ENCODE measurements at regions not wholly inside any gene's neighbourhood (a gene's known extent, or its start where the extent isn't known, plus 50 kb on each side); places are given as distances from the start of the nearest gene placed in this dataset.
"Not testable (repeated sequence)": the region's sequence is repeated elsewhere in the genome, so short reads cannot be mapped to it uniquely, and the experiment has no call there.

DNA sequence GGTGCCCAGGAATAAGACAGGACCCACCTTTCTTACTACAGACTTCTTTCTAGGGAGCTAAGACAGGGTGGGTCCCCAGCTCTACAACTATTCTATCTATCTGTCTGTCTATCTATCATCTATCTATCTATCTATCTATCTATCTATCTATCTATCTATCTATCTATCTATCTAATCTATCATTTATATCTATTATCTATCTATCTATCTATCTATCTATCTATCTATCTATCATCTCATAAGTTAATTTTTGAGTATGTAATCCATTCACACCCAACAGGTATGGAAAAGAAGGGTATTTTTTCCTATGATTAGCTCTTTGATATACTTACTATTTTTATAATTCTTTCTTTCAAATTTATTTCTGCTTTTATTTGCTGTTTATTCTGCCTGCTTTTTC lies 55.9 kb downstream of the BAMBI start:
- no peak for DNase-seq

GRCh38 chr10:28733647-28734046 lies 56.3 kb downstream of the BAMBI start:
- no peak for DNase-seq

GRCh38 chr10:28734938-28735759 lies 57.8 kb downstream of the BAMBI start:
- no peak for DNase-seq

DNA sequence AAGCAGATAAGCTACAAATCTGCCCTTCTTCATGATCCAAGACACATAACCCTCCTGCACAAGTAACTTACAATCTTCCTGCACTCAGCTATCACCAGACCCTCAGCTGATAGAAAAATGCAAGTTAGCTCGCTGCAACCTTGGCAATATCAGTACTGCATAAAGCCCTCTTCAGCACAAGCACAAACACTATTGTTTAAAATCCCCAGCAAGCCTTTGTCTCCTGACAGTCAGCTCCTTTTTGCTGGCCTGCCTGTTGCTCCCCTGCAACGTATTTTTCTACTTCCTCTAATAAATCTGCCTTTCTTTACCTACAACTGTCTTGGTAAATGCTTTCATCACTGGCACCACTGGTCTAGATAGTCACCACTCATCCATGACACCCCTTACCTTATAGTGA lies 59.8 kb downstream of the BAMBI start:
- DNase-seq: no peak

GRCh38 chr10:28738200-28738599 lies 60.9 kb downstream of the BAMBI start:
- DNase-seq: no peak

GRCh38 chr10:28743576-28743975 lies 66.3 kb downstream of the BAMBI start:
- no peak for DNase-seq

DNA sequence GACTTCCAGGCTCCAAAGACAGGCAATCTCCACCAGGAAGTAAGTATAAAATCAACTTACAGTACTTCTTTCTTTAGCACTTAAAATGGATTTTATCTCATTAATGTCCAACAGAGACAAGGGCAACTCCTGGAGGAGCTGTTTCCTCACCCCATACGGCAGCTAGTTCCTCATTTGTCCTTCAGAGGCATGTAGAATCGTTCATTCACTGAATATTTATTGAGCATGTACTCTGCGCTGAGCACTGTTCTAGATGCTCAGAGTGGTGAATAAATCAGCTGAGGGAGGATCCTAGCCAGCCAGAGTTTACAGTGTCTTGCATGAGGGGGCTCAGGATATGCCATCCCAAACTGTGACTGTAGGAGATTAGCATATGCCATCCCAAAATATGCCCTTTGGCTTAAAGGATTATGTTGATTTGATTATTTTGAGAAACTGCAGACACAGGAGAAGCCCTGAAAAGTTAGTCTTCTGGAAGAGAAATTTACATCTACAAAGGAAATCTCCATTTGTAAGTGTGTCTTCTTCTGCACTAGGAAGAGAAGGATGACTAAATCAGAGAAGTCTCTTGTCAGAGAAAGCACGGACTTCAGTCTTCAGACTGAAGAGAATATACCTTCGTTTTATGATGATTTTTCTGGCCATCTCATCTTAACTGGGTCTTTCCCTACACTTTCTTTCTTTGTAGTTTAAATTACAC lies 66.9 kb downstream of the BAMBI start:
- DNase-seq: no peak

DNA sequence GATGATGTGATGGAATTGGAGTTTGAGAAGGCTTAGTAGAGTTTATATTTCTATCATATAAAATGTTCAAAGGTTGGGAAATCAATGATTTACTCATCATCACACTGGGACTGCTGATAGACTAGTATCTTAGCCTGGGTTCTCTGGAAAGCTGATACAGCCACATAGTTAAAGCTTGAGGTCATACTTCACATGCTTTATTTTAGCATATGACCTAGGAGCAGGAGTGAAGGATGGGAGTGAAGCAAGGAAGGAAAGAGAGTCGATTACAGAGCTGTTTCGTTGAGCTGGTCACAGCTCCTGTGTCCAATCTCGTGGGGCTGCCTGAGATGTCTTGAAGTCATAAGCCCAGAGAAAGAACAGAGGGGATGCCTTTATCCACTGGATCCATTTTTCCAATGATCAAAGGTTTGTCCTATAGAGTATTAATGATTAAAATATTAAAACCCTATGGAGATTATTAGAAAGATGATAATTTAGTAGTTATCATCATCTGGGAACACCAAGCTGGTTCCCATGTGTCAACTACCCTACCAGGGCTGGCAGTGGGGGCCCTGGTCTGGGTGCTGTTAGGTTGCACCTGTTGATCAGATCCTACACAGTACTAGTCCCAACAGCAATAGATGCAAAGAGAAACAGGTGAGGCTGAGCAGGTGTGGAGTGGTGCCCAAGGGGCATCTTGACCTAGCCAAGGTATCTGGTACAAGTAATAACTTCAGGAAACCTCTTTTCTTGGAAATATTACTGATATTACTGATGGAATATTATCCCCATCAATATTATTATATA lies 77.8 kb downstream of the BAMBI start:
- DNase-seq: no peak

DNA sequence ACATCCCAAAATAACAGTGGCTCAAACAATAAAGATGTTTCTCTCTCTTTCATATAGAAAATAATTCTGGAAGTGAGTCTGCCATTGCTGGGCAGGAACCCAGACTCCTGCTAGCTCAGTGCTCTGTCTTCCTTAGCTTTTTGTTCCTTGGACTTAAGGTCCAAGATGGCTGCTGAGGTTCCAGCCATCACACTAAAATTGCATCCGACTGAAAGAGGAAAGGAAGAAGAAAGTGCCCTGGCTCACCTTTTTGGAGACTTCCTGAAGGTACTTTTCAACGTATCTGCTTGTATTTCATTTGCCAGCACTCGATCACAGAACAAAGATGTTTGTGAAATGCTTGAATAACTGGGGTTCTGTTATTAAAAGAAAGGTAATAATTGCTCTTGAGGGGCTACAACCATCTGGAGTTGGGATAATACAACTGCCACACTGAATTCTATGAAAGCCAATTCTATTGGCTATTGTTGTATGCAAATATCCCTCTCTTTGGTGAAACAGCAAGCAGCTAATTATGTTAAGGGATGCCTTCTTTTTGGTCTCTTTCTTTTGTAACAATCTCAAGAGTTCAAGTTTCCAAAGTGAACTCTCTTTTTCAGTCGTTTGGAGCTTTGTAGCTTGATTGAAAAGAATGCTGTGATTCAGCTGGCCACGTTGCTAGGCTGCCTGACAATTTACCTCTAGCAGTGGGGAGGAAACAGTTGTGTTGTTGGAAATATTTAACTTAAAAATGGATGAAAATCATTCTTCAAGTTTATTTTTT lies 83.9 kb downstream of the BAMBI start:
- DNase-seq: no peak

DNA sequence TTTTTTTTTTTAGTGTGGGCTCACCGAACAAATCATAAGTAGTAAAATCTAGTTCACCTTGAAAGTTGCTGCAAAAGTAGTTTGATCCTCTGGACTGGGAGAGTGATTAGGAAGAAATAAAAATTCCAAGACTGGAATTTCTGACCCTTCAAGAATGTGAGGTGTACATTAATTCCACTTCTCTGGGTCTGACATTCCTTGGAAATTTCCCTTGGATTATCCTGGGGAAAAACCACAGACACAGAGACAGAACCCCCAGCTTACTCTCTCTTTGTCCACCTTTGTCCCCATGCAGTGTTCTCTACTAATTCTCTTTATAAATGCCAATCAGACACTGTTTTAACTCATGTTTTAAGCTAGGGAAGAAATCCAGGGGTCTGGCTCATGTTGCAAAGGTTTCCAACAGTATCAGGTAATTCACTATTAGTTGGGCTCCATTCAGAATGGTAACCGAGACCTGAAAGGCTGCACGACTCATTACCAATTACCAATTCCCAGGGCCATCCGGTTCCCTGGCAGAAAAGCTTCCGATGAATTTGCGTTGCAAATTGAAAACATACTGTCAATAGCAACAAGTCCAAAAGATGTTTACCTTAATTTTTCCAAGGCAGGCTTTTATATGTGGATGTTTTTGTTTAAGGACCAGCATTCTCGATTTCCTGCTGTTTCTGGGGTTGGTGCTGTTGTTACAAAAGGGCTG lies 86.3 kb downstream of the BAMBI start:
- no peak for DNase-seq

DNA sequence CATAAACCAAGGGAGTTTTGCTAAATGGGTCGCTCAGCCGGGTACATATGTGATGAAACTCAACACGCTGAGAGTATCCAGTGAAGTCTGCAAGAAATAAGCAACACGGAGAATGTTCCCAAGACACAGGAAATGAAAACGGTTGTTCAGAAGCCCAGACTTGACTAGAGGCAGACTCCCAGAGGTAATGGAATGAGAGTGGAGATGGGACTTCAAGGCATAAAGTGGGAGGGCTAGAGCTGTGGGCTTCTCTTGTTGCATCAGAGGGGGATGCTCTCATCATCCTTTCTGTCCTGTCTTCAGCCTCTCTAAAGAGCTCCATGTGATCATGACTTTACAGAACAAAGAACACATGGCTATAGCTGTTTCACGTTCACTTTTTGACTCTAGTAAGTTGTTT lies 88.3 kb downstream of the BAMBI start:
- DNase-seq: no peak

DNA sequence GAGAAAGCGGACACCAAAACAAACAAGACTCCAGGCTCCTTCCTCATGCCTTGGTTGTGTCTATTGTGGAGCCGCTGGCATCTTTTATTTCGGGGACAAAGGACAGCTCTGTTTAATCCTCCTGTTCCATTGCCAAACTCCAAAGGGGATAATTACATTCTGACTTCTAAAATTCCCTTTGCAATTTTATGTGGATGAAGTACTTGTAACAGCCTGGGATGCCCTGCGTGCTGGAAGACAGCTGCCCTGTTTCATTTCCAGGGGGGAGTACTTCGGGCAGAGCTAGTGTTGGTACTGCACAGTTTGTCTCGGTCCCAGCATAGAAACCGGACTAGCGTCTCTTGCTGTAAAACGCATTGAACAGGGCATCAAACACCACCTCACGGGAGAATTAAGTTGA lies 90.9 kb downstream of the BAMBI start:
- DNase-seq: no peak

DNA sequence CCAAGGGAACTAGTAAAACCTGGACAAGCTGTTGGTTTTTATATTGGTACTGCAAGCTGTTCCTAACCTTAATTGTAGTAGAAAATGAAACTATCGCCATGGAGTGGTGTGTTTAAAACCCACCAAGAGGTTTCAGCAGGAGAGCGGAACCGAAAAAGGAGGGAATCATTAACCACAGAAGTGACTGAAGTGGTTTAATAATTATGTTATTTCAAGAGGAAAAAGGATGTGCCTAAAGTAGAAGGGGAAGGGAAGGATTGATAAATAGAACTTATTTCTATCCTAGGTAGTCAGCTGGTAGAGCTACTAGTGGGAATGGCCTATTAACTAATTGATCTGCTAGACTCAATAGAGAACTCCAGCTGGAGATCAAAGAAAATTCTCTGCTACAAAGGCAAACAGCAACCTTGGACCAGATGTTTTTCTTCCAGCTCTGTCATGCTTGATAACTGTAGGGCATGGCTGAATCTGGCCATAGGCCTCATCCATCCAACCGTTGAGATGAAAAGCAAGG lies 91.8 kb downstream of the BAMBI start:
- no peak for DNase-seq

DNA sequence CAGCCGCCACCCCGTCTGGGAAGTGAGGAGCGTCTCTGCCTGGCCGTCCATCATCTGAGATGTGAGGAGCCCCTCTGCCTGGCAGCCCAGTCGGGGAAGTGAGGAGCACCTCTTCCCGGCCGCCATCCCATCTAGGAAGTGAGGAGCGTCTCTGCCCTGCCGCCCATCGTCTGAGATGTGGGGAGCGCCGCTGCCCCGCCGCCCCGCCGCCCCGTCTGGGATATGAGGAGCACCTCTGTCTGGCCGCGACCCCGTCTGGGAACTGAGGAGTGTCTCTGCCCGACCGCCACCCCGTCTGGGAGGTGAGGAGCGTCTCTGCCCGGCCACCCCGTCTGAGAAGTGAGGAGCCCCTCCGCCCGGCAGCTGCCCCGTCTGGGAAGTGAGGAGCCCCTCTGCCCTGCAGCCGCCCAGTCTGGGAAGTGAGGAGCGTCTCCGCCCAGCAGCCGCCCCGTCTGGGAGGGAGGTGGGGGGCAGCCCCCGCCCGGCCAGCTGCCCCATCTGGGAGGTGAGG lies 94.3 kb downstream of the BAMBI start:
- DNase-seq: not testable (repeated sequence)

GRCh38 chr10:28774051-28774995 lies 97.0 kb downstream of the BAMBI start:
- DNase-seq: no peak

- no peak for DNase-seq
Observed at GRCh38 chr10:28775773-28776172, 98.5 kb downstream of the BAMBI start.

DNA sequence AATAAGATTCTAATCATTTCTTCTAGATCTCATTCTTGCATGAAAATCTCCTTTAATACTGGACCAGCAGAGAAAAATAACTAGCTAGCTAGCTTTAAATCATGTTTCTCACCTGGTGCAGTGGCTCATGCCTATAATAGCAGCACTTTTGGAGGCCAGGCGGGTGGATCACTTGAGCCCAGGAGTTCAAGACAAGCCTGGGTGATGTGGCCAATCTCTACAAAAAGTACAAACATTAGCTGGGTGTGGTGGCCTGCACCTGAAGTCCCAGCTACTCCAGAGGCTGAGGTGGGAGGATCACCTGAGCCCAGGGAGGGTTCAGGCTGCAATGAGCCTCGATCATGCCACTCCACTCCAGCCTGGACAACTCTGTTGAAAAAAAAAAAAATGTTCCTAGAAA lies 99.2 kb downstream of the BAMBI start:
- DNase-seq: no peak

- DNase-seq: no peak
Observed at GRCh38 chr10:28777911-28778310, 100.6 kb downstream of the BAMBI start.

DNA sequence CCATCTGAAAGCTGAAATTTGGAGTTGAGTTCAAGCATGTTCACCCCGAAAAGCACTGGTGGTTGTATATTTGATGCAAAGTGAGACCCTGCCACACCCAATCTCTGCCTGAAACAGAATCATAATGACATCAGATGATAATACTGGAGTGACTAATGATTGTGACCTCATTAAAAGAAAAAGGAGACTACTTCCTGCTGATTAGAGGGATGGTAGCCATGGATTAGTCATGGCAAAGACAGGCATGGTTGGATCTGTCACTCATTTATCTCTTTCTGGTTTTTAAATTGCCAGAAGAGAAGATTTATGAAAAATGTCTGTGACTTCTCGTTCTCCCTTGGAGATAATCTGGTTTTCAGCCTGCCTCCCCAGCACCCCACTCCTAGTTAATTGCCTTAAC lies 101.2 kb downstream of the BAMBI start:
- DNase-seq: no peak

DNA sequence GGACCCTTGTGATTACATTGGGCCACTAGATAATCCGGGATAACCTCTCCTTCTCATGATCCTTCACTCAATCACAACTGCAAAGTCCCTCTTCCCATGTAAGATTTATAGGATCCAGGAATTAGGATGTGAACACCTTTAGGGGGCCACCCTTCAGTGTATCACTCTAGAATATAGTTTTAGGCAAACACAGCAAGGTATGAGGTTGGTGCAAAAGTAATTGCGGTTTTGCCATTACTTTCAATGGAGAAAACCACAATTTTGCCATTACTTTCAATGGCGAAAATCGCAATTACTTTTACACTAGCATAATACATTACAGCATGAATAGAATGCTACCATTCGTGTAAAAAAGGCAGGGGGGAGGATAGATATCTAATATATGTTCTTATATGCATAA lies 104.0 kb downstream of the BAMBI start:
- DNase-seq: no peak

GRCh38 chr10:28783087-28783486 lies 105.8 kb downstream of the BAMBI start:
- no peak for DNase-seq

Data from NCI-H510A (cell line).